ENCODE measurements at regions not wholly inside any gene's neighbourhood (a gene's known extent, or its start where the extent isn't known, plus 50 kb on each side); places are given as distances from the start of the nearest gene placed in this dataset.

DNA sequence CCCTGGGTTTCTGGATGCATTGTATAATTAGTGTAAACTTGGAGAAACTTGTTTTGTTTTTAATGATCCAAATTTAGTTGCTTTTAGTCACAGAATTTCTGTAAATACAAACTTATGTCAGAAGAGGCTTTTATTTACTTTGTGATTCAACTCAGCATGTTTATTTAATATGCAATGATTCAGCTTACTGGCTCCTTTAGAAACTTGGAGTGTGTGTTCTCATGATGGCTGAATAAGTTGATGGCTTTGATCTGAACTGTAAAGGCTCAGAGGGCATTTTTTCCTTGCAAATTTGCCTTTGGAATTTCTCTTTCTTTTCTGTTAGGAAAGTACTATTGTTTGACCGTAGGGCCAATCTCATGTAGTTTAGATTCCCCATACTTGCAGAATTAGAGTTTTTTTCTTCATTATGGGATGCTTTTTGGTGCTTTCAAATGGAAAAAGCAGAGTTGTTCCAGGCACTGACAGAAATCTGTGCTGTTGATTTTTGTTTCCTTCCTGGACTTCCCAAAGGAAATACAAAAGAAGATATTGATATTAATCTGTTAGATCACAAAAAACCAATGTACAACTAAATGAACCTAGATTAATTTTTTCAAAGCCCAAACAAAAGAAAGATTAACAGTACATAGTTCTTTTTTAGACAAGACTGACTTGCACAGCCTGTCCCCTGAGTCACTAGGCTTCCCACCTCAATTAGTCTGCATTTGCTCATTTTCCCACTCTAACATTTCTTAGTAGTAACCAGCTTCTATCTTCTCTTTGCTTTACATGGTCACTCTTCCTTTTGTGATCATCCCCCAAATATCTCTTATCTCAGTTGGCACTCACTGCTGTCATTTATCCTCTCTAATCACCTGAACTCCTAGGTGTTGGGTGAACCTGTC, 96.8 kb upstream of the AGR3 start:
- DNase-seq: no peak

DNA sequence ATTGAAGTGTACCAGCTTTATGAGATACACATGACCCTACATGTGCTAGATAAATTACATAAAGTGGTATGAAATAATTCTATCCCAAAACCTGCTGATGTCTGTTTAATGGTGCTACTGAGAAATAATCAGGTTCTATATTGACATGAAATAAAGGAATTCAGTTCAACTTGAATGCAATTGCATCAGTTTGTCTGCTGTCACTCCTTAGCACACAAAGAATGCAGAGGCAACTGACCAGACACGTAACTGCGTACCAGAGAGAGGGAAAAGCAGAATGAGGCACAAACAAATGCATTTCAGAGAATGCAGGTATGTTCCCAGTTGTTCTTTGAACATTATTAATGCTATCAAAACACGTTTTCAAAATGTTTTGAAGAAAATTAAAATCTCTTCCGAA, 98.8 kb upstream of the AGR3 start:
- no peak for DNase-seq

DNA sequence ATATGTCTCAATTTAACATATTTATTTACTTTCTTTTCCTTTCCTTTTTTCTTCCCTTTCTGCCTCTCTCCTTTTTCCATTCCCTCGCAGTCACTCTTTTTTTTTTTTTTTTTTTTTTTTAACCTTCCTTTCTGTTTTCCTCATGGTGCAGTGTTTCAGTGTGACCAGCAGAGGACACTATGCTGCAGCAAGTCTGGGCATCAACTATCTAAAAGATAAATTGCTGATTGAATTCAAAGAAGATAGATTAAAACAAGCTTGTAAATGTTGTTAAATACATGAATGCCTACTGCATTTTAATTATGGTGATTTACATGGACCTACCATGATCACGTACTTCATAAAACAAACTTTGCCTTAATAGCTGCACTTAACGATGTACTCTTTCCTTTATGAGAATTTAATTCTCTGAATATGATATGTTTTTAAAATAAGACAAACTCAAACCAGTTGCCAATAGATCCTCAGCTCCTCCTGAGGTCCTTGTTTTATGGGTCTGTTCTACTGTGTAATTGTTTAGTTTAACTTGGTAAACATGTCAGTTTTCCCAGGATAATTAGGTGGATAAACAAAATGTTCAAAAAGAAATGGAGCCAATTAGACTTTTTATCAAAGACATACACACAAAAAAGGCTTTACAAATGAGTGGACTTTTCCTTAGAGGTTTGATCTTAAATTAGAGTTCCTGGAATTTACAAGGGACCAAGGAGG, 101.0 kb upstream of the AGR3 start:
- no peak for DNase-seq

DNA sequence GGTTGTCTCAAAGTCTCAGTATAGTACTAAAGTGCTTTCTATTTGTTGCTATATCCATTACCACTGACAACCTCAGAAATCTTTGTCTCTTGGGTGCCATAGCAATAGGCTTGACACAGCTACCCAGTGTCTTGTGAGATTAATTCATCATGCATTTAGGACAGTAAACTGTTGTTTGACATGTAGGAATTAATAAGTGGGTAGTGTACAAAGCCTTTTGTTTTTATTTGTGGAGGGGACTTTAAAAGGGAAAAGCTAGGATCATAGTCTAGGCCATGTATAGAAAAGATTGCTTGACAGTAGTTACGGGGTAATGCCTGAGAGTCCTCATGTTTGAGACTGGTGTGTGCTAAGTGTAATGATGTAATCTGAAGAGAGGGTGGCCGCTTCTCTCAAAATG, 102.6 kb upstream of the AGR3 start:
- DNase-seq: no peak

DNA sequence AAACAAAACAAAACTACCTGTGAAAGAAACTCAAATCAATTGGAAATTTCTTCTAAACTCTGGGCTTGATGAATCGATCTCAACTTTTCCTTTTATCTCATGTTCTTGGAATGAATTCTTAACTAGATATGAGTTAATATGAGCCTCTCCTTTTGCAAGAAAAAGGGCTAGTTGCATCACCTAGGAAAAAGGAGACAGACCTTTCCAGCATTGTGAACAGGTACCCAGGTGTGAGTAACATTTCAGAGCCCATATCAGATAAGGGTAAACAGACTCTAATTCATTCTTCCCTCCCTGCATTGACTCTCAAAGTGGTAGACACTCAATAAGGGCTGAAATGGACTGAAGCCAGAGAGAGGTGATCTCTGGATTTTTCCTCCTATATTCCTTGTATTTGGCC, 103.8 kb upstream of the AGR3 start:
- no peak for DNase-seq

DNA sequence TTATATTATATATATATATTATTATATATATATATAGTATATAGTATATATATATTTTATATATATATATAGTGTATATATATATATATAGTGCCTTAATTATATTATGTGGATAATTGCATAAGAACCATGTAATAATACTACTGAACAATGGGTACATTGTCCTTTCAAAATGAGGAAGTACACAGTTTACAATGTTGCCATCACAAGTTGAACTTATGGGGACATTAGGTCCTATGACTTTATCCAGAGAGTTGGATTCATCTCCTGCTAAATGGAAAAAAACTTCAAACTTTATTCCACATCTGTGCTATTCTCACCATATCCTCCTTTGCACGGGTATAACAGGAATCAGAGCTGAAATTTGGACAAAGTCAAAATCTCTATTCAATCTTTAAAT, 105.0 kb upstream of the AGR3 start:
- DNase-seq: no peak

DNA sequence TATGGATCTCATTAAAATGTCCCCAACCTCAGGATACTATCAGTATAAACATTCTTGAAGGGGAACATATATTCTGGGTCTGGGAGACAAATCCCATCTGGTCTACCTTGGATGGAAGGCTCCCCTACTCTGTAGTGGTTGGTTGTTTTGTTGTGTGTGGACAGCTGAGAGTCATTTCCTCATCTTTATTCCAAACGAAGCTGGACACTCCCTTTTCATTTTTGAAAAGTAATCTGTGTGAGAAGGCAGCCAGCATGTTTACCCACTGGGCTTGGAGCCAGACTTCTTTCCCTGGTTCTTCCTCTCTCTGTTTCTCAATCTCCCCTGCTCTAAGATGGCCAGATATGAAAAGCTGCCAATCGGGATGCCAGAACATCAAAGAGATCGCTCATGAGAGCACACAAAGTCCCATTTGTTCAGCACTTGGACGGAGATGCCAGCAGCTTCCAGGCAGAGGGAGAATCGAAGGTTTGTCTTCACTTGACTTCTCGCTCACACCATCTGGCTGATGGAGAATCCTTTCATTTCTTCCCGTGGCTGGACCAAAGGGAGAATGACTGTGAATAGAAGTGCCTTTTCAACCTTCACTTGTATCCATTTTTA, 108.1 kb upstream of the AGR3 start:
- DNase-seq: no peak

DNA sequence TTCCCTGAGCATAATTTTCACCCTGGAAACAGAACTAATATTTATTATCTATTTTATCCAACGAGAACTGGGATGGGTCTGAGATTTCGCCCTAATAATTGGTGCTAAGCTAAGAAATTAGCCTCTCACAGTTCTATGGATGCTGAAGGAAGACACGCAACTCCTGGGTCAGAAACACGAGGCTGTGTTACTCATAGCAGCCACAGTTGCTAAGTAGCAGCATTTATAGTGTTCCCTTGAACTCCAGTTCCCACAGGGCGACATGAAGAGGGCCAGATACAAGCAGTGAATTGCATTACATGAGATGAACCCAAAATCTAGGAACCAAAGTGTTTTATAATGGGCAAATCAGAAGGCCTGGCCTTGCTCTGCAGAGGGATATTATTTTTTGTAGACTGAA, 109.8 kb upstream of the AGR3 start:
- DNase-seq: no peak

DNA sequence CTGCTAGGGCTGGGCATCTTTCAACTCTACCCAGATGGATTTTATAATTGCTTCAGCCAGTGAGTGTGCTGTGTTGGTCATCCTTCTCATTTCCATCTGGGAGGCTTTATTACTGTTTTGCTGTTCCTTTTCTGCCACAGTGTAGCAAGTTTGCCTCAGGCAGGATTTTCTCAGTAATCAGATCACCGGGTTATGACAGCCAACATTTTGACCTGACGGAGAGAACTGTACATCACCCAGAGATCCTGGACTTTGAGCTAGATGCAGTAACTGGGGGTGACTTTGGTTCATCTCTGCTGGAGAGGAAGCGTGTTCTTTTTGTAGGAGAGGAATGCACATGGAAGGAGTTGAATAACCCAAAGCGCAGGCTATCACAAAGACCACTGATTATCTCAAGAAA, 111.8 kb upstream of the AGR3 start:
- DNase-seq: no peak

DNA sequence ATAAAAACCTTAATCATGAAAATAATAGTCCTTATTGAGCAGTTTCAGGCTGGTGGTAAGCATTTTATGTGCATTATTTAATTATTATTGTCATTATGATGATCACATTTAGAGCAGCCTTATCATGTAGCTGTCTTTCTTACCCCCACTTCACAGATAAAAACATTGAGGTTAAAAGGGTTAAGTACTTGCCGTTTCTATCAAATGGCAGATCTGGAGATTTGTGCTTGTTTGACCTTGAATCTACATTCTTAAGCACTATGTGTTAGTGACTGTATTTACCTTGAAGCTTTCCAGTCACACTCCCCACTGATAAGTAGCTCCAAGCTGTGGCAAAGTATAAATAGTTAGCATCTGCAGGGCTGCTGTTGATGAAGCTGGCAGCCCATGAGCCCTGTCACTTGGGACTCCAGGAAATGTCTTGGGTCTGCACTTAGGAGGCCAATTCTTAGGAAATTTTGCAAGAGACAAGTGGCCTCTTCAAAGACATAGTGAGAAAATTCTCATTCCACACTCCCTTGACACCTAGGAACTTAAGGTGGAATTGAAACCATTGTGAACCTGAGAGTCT, 116.8 kb upstream of the AGR3 start:
- DNase-seq: no peak

DNA sequence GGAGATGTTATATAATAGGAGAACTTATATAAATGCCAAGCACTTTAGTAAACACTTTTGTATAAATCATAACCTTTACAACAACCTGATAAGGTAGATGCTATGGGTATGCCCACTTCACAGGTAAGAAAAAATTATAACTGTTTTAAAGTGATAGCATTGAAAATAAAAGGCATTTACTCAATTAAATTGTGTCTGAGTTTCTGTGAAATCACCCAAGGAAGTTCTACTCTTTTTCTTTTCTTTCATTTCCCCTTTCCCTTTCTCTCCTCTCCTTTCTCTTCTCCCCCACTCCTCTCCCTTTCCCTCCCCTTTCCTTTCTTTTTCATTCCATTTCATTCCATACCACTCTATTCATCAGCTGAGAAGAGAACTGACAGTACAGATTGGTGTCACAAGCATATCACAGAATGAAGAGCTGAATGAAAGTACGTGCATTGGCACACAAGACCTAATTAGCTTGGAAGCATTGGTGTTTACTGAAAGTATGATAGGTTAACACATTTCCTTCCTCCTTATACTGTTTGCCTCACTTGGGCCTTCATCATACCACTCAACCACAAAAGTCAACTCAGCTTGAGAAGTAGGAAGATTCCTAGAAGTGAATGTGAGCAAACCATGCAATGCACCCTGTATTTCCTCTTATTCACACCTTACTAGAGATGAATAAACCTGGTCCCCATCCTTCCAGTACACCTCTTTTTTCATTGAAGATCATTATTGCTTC, 117.9 kb upstream of the AGR3 start:
- no peak for DNase-seq

DNA sequence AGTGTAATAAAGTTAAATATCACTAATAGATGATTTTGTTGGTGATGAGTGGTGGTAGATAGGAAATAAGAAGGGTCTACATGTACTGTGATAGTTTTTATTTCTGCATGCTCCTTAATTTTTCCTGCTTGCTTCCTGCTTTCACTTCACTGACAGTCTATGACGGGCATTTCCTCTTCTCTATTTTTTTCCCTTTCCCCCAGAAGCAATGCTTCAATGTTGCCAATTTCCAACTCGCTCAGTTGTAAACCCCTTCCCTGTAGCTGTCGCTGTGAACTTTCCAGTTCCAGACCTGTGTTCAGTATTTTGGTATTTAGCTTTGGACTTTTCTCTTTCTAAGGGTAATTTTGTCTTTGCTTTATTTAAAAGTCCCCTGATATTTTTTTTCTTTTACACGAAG, 123.5 kb upstream of the AGR3 start:
- no peak for DNase-seq

DNA sequence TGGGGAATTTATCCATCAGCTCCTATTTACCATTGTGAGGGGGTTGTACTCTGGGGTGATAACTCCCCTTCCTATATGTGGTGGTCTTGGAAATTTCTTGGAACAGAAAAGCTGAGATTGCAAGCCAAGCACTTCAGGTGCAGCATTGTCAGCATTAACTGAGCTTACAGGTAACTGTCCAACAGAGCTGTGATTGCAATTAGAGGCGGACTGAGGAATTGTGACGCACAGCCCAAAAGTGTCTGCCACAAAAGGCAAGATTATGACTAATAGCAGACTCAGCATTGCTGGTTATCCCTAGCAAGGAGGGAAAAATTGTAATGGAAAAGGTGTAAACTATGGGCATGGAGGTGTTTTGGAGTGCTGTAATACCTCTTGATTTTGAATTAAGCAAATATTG, 126.1 kb upstream of the AGR3 start:
- no peak for DNase-seq

DNA sequence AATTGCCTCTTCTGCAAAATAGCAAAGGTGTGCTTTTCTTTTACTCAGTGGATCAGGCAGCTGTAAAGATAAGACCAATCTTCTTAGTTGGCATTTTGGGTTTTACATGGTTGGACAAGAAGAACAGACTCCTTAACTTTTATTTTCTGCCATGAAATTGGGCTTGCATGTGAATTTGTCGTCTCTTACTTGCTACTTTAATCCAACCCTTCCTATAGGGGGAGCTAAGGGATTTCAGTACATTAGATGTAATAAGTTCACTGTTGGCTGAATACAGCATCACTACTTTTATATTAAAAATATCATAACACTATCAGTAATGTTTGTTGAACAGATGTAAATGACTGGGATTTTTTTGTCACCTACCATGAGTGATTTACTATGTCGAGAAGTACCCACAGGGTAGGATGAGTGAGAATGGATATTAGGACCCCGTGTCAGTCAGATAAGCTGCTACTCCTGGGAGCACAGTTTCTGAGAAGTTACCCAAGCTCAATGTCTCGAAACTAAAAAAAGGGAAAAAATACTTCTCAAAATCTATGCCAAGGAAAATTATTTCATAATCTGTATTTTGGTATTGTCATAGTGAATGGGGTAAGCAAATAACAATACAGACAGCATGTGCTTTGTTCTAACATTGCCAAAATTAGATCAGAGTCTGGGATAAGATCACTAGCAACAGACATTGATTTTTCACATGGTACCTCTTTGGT, 127.4 kb upstream of the AGR3 start:
- DNase-seq: no peak

DNA sequence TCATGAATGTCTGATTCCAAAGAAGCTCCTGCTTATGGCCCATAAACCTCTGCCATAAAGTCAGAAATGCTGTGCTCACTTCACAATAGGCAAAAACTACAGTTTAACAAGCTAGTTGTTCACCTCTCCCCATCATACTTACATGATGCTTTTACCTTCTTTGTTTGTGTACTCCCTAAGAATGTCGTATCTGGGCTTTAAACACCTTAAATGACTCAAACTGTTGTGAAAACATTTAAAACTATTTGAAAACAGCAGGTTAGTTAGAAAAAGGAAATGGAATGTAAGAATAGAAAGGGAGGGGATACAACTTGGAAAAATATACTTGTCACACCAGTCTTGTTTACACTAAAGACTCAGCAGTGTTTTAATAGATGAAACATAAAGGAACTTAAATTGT, 128.2 kb upstream of the AGR3 start:
- DNase-seq: no peak

DNA sequence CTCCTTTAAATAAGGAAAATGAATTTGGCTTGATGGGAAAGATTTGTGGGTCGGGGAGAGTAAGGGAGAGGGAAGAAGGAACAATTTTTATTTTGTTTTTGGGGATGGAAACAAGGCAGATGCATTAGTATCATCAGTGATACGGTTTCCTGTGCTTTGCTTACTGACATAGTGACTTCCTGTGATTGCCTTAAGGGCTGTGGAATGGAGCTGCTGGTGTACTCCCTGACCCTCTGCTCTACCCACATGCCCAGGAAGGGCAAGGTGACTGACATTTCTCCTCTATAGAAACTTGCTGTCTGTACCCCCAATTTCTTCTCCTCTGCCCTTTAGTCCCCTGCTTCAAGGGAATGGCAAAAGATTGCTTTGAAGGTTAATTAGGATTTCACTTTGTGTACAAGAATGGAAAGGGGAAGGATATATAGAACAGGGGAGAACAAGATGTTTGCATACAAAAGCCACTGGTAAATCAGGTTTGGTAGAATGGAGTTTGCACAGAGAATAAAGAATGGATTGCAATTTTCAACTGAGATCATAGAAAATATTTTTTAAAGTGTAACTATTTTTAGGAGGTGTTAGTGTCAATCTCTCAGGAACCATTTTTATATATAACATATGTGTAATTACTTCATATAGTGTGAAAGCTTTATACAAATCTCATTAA, 129.0 kb upstream of the AGR3 start:
- no peak for DNase-seq

DNA sequence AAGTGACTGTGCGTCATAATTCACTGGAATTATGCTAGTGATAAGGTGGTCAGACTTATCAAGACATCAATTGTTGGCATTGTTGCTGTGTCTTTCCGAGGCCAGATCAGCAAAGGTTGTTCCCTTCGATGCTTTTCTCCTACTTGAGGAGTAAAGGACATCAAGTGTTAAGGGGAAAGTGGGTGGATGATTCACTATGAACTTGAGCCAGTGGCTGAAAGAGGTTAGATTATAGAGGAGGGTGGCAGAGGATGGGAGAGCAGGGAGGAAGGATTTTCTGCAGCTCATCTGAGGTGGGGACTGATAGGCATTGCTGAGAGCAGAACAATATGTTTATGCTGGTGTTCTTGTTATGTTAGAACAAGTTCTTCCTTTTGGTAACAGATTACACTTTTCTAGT, 131.4 kb upstream of the AGR3 start:
- DNase-seq: no peak

DNA sequence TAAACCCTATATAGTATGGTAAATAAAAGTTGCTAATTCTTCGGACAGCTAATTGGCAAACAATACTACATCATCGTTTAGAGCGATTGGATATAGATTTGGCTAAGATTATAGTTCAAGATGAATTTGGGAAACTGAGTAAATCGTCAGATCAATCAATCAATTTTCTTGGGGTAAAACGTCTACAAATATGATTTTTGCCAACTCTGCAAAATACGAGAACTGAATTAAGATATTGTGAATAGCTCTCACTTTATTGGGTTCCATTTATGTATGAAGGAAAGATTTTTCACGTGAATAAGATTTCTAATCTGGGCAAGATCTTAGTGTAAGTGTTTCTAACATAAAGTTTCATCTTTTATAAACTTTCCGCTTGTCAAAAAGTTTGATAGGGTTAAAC, 132.9 kb upstream of the AGR3 start:
- DNase-seq: no peak

DNA sequence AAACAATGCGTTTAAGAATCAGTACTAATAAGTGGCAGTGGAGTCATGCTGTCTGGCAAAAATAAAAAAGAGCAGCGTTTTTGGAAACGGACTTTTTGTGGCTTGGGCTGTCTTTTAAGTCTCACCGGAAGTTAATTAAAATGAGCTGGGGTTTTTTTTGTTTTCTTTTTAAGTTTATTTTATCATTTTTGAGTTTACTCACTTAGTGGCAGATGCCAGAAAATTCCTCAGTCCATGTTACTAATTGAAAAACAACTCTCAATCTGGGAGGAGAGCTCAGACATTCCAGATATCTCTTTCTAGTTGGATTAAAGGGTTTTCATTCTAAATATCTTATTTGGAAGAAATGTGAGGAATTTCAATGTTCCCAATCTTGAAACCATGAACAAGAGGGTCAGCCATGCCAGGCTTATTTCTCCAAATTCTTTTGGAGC, 133.8 kb upstream of the AGR3 start:
- DNase-seq: no peak

DNA sequence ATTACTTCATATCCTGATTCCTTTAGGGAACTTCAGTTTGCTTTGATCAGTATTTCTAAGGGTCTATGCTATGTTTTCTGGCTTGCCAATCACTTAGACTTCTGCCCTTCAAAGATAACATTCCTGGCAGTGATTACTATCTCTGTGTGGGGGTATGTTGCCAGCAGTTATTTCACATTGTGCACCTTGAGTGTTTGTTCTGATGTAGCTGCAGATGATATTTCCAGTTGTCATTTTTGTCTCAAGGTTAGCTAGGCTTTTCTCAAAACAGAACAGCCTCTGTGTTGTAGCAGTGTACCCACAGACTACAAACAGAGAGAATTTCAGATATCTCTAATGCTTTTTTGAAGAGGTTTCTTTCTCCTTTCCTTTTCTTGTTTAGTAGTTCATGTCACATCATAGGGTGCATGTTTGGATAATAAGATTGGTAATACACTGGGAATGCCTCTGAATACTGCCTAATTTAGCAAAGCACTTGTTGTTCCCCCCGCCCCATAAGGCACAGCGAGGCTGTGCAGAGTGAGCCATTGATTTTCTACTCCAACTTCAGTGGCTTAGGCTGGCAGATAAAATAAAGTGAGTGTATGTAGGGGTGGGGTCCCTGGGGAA, 134.7 kb upstream of the AGR3 start:
- DNase-seq: no peak

DNA sequence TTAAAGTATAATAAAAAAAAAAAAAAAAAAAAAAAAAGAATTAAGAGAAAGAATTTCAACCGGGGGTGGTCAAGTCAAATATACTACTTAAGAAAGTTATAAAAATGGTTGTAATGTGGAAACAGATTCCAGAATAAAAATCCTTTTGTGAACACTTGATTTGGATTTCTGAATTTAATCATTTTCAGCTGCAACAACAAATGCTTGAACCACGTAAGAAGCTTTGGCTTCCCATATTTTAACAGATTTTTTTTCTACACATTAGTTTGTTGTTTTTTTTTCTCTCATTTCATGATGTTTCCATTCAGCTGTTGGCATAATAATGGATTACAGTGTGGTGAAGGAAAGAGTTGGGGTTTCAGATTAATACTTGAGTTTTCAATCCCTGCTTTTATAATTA, 137.3 kb upstream of the AGR3 start:
- DNase-seq: no peak

All from GOT3 (cell line).